ENCODE measurements at regions not wholly inside any gene's neighbourhood (a gene's known extent, or its start where the extent isn't known, plus 50 kb on each side); places are given as distances from the start of the nearest gene placed in this dataset.

- ATAC-seq, result no peak
- no TSS peak for BruUV-seq (replicated peaks)
- TF ChIP-seq SIN3A (IDR thresholded peaks at IDR 0.05; ENCODE audit: borderline replicate concordance, insufficient read depth, low read depth, low read length) (no peak), POLR2AphosphoS5 (IDR thresholded peaks at IDR 0.05; ENCODE audit: low read depth, low read length) (no peak), TCF7L2 (IDR thresholded peaks at IDR 0.05; ENCODE audit: low read depth, low read length) (no peak), REST (IDR thresholded peaks at IDR 0.05; ENCODE audit: insufficient read depth in 1 of 2, low read depth in 2 of 2, low read length in 1 of 2) (no peak), CTCF (IDR thresholded peaks at IDR 0.05) (no peak)
These were observed 127.0 kb downstream of the CCNG2 start for GRCh38 chr4:77284036-77284435.

GRCh38 chr4:77286906-77287305 lies 129.9 kb downstream of the CCNG2 start:
- CTCF ChIA-PET, result no interaction called here
- Histone ChIP-seq H3K27ac (ENCODE audit: low read length) (no peak overlapping the region), H3K4me3 (ENCODE audit: low read depth in 2 of 2, low read length in 2 of 2) (no peak overlapping the region), H3K9me3 (ENCODE audit: control insufficient read depth, insufficient read depth, low read depth, low read length) (no peaks in the 10 kb centered on the region), H3K27me3 (ENCODE audit: control insufficient read depth, insufficient read depth, low read length) (no peaks in the 10 kb centered on the region), H3K4me1 (ENCODE audit: control insufficient read depth, insufficient read depth, low read length) (no peaks in the 10 kb centered on the region), H3K36me3 (ENCODE audit: control insufficient read depth, insufficient read depth, low read length) (no peaks in the 10 kb centered on the region)
- ATAC-seq (no peak), DNase-seq (ENCODE audit: low read depth, low spot score) (no peak)
- TF ChIP-seq SIN3A (IDR thresholded peaks at IDR 0.05; ENCODE audit: borderline replicate concordance, insufficient read depth, low read depth, low read length) (no peak), TCF7L2 (IDR thresholded peaks at IDR 0.05; ENCODE audit: low read depth, low read length) (no peak), REST (IDR thresholded peaks at IDR 0.05; ENCODE audit: insufficient read depth in 1 of 2, low read depth in 2 of 2, low read length in 1 of 2) (no peak), POLR2AphosphoS5 (IDR thresholded peaks at IDR 0.05; ENCODE audit: low read depth, low read length) (no peak), CTCF (IDR thresholded peaks at IDR 0.05) (no peak)
- in situ Hi-C loops (cut with HindIII; ENCODE audit: low pct_unique_long_range_greater_than_20kb, low sequenced_read_pairs) (no loop called here), intact Hi-C loops (cut with micrococcal nuclease; ENCODE audit: unreplicated experiment) (no loop called here)
- no TSS peak for BruUV-seq (replicated peaks)
- POLR2A ChIA-PET, result no interaction called here

More at GRCh38 chr4:77284036-77284435, 127.0 kb downstream of the CCNG2 start:
- no peaks in the 10 kb centered on the region for H3K27me3 ChIP-seq (ENCODE audit: control insufficient read depth, insufficient read depth, low read length)
- in situ Hi-C loops (cut with HindIII; ENCODE audit: low pct_unique_long_range_greater_than_20kb, low sequenced_read_pairs), result no loop called here
- H3K4me3 ChIP-seq (ENCODE audit: low read depth in 2 of 2, low read length in 2 of 2), result no peak overlapping the region
- H3K27ac ChIP-seq (ENCODE audit: low read length), result no peak overlapping the region
- no peaks in the 10 kb centered on the region for H3K9me3 ChIP-seq (ENCODE audit: control insufficient read depth, insufficient read depth, low read depth, low read length)
- ChIA-PET CTCF (no interaction called here), POLR2A (no interaction called here)
- no peaks in the 10 kb centered on the region for H3K4me1 ChIP-seq (ENCODE audit: control insufficient read depth, insufficient read depth, low read length)
- DNase-seq (ENCODE audit: low read depth, low spot score), result no peak
- intact Hi-C loops (cut with micrococcal nuclease; ENCODE audit: unreplicated experiment), result no loop called here
- no peaks in the 10 kb centered on the region for H3K36me3 ChIP-seq (ENCODE audit: control insufficient read depth, insufficient read depth, low read length)

All from Panc1 (cell line).